GM19035 (cell line): ENCODE measurements at regions not wholly inside any gene's neighbourhood (a gene's known extent, or its start where the extent isn't known, plus 50 kb on each side); places are given as distances from the start of the nearest gene placed in this dataset.
"Not testable (repeated sequence)": the region's sequence is repeated elsewhere in the genome, so short reads cannot be mapped to it uniquely, and the experiment has no call there.

ENCODE experiments used
- ATAC-seq: cut with Tn5 transposase; IDR thresholded peaks from one replicate; pipeline ENCODE4 v1.9.1; 2021; ENCODE audit not compliant: unreplicated experiment

- no peak for ATAC-seq
Observed at GRCh38 chr2:128605421-128605820, 286.8 kb upstream of the HS6ST1 start.

DNA sequence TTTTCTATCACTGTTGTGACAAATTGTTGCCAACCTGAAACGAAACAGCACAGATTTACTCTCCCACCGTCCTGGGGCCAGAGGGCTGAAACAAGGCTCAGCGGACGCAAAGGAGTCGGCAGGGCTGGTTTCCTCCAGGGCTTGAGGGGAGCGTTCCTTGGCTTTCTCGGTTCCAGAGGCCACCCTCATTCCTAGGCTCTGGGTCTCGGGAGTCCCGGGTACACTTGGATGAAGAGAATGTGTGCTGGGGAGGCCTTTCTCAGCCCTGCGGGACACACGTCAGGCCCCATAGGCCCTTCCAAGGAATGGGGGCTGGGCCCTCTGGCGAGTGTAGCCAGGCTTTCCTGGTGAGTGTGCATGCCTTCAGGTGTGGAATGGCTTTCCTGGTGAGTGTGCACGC lies 287.3 kb upstream of the HS6ST1 start:
- ATAC-seq: no peak

- no peak for ATAC-seq
Observed at GRCh38 chr2:128606837-128607236, 288.2 kb upstream of the HS6ST1 start.

GRCh38 chr2:128607440-128607839 lies 288.8 kb upstream of the HS6ST1 start:
- ATAC-seq: no peak

GRCh38 chr2:128607911-128608506 lies 289.3 kb upstream of the HS6ST1 start:
- ATAC-seq: no peak

- ATAC-seq: no peak
Observed at GRCh38 chr2:128608921-128609880, 290.5 kb upstream of the HS6ST1 start.

DNA sequence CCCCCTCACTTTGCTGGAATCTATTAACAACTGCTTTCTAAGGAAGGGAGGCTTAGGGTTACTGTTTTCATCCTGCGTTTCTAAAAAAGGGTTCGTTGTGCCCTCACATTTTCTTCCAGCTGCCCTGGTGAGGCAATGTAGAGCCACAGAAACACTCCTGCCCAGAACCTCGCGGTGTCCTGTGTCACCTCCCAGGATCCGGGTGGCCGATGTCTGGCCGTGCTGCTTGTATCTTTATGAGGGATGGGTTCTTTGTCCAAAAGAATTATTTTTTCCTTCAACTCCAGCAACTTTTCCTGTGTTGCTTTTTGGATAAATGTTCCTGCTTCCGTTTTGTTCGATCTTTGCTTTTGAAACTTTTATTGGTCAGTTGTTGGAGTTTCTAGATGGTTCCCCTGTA lies 291.8 kb upstream of the HS6ST1 start:
- no peak for ATAC-seq

- ATAC-seq: no peak
Observed at GRCh38 chr2:128611421-128612320, 293.0 kb upstream of the HS6ST1 start.

DNA sequence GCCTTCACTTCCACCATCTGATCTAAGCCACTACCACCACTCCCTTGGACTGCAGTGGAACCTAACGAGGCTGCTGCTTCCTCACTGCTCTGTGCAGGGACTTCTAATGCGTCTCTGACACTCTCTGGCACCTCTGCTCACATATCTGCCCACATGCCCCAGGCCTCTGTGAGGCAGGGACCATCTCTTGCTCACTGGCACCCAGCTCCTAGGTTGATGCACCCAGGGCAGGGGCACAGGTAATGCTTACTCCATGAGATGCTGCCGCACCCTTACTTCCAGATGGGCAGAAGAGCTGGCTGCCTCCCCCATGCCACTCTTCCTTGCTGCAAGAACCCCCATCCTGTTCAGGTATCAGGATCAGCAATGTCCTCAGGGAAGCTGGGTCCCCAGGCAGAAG lies 294.0 kb upstream of the HS6ST1 start:
- ATAC-seq: no peak

- ATAC-seq: no peak
Observed at GRCh38 chr2:128613351-128613750, 294.7 kb upstream of the HS6ST1 start.

- ATAC-seq: no peak
Observed at GRCh38 chr2:128613876-128614275, 295.2 kb upstream of the HS6ST1 start.

DNA sequence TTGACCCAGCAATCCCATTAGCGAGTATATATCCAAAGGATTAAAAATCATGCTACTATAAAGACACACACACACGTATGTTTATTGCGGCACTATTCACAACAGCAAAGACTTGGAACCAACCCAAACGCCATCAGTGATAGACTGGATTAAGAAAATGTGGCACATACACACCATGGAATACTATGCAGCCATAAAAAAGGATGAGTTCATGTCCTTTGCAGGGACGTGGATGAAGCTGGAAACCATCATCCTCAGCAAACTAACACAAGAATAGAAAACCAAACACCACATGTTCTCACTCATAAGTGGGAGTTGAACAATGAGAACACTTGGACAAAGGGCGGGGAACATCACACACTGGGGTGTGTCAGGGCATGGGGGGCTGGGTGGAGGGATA lies 296.2 kb upstream of the HS6ST1 start:
- ATAC-seq: not testable (repeated sequence)

DNA sequence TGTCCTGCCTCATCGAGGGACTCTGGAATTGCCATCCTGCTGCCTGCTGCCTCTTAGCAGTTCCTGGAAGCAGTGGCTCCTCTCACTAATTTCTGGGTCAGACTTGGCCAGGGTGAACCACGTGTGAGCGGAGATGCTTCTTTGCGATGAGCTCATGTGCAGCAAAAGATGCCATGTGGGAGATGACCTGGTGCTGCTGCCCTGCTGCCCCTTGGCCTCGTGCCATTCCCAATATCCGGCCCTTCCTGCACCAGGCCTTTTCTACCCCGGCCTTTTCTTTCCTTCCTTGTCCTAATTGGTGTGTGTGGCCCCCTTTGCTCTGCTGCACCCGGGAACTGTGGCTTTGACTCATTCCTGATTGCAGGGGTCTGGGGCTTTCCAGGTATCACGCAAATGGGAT lies 296.9 kb upstream of the HS6ST1 start:
- ATAC-seq: no peak

DNA sequence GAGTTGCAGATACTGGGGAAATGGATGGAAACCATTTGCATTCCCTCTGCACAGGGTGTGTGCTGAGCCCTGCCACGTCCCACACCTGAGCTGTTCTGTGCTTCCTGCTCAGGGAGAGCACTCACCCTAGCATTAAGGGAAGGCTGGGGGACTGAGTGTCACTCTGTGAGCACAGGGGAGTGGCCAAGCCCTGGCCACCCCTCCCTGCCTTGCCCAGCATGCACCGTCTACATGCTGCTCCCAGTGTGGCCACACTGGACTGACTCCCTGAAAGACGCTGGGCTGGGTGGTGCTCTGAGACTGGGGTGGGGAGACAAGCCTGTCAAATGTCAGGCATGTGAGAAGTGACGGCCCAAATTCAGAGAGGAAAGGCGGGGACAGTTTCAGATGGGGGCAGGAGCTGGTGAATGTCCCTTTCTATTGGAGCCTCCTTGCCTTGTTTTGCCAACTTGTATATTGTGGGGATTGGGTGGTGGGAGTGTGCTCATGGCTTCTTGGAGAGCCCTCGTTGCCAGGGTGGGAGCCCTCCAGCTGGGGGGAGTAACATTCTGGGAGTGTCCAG lies 298.4 kb upstream of the HS6ST1 start:
- ATAC-seq: no peak

GRCh38 chr2:128617661-128618060 lies 299.0 kb upstream of the HS6ST1 start:
- ATAC-seq: no peak

GRCh38 chr2:128618642-128619041 lies 300.0 kb upstream of the HS6ST1 start:
- ATAC-seq: no peak

DNA sequence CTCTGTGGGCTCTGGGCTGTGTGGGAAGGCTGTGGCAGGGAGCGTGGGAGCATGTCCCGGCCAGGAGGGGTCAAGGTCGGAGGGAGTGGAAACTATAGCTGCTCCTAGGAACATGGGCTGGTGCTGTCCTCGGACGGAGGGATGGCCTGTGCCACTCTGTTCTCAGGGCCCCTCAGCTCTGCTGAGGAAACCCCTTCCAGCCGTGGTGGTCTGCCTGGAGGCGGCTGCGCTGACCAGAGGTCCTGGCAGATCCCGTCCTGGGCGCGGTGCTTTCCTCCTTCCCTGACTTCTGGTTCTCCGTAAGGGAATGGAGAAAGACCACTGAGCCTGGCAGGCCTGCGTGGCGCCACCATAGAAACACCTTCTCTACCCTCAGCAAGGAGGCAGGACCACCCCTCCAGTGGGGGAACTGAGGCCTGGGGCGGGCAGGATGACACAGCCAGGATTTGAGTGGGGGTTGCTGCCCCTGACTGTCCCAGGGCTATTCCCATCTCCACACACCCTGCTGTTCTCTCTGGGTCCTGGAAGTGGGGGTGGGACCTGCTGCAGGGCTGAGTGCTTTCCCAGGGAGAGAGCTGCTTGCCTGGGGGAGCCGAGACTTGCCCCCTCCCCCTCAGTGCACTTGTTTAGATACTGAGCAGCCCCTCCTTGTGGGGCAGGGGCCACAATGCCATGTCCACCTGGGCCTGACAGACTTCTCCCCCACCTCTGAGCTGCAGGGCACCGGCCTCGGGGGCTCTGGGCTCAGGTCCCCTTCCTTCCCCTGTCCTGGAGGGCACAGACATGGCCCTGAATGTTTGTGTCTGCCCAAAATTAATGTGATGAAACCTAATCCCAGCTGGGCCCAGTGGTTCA lies 301.0 kb upstream of the HS6ST1 start:
- no peak for ATAC-seq

DNA sequence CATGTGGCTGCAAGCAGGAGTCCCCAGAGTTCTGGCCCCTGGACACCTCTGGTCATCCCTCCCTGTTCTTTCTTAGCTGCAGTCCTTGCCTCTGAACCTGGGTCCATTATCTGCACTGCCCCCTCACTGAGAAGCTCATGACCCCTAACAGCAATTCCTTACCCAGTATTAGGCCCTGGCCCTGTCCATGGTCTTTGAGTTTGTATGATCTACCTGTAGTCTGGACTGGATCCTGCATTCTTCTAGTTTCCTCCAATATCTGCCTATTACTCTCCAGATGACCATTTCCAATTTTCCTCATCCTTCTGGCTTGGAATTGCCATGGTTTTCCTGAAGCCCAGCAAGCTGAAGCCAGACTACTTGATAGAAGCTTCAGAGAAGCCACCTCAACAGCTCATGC lies 302.4 kb upstream of the HS6ST1 start:
- no peak for ATAC-seq

GRCh38 chr2:128622371-128622770 lies 303.7 kb upstream of the HS6ST1 start:
- ATAC-seq: no peak

DNA sequence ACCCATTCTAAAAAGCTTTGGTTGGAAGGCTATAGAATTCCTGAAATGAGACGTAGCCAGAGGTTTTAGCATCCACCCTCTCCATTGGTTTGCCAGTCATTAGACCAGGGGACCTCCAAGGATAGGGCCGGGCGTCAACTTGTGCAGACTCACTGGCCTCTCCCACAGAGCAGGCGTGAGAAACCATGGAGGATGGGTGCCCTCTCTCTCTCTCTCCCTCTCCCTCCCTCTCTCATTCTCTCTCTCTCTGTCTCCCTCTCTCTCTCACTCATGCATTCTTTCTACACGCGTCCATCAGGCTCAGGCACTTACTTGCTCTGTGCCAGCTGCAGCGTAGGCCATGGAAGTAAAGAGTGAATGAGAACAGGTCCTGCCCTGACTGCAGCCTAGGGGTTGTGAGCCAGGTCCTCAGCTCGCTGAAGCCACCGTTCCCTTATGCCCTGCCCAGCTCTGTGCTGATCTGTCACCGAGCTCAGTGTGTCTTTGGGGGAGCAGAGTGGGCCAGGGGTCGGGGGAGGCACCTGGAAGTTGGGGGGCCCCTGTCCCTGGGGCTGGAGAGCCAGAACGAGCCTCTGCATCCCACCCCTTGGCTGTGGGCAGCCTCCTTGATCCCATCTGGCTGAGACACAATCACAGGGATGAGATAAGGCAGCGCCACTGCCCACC lies 304.4 kb upstream of the HS6ST1 start:
- no peak for ATAC-seq
